ENCODE measurements at regions not wholly inside any gene's neighbourhood (a gene's known extent, or its start where the extent isn't known, plus 50 kb on each side); places are given as distances from the start of the nearest gene placed in this dataset.
"Not testable (repeated sequence)": the region's sequence is repeated elsewhere in the genome, so short reads cannot be mapped to it uniquely, and the experiment has no call there.

GRCh38 chr4:124139044-124139443 is 573.5 kb downstream of the ANKRD50 start:
- DNase-seq: no peak

DNA sequence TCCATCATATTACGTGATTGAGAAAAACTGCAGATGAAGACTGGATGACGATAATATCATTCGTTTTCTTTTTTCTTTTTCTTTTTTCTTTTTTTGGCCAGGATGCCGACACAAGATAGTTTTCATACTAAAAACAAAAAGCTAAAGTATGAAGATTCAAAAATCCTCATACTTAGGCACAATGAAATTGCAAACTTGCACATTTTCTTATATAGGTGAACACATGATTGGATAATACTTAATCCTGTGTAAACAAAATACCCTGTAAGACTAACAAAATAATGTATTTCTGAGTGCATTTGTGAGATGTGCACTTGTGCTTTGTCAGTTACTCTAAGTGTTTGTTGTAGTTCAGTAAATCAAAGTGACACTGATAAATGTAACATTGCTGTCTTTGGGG is 568.9 kb downstream of the ANKRD50 start:
- no peak for DNase-seq

DNA sequence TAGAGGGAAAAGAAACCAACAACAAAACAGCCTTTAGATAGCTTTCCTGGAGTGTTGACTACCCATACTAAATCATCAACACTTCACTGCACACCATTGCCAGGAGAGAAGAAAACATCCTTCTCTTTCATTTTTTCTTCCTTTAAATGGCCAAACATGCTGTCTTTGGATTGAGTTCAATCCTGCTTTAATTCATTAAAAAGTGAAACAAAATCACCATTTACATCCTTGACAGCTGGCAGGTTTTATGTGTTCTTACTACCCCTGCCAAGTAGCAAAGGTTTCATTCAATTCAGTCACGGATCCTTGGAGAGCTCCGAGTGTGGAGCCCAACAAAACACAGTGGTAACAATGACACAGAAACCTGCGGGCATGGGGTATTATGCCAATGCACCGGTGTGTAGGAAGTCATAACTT is 568.3 kb downstream of the ANKRD50 start:
- DNase-seq: no peak

DNA sequence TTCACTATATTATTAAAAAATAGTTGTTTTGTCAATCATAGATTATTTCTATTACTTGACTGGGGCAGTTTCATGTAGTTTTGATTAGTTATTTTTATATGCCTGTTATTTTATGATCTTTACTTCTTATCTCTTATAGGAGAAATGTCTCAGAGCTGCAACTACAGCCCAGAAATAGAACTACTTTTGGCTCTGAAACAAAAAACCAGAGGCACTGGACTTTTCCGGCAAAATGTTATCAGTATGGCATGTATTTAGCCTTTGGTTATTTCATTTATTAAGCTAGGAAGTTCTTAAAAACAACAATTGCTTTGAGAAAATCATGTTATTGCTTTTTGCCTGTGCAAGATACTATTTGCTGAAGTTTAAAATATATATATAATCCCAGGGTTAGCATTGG is 566.5 kb downstream of the ANKRD50 start:
- DNase-seq: no peak

- no peak for DNase-seq
Measured at GRCh38 chr4:124151031-124151430, 561.5 kb downstream of the ANKRD50 start.

DNA sequence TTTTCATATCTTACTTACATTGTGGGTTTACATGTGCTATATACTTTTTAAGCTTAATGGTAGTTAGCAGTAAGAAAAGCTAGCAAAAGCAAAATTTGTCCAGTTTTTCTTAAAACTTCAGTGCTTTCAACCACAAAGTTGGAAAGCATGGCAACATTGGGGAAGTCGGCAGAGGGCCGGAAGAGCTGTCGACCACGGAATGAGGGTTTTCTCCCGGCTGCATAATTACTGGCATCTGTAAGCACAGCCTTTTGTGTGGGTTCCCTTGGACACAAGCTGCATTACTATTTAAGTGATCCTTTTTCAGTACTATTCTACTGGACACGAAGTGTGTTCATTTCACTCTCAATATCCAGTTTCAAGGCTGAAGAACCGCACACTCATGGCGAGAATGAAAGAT is 560.4 kb downstream of the ANKRD50 start:
- DNase-seq: no peak

DNA sequence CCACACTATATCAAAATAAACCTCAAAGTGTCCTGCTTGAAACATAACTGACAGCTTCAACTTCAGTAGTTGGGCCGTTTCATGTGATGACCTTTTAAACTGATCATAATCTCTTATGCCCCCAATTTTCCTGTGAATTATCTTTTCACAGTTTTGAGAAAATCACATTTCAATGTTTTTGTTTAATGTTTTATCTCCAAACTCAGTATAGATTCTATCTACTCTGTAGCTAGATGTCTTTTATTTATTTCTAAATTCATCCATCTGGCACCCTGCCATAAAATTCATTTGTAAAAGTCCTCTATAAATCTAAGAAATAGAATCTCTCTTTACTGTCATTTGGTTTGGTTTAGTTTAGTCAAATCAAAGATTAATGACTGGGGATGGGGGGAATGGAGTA is 557.3 kb downstream of the ANKRD50 start:
- DNase-seq: no peak

GRCh38 chr4:124157396-124158083 is 555.0 kb downstream of the ANKRD50 start:
- no peak for DNase-seq

DNA sequence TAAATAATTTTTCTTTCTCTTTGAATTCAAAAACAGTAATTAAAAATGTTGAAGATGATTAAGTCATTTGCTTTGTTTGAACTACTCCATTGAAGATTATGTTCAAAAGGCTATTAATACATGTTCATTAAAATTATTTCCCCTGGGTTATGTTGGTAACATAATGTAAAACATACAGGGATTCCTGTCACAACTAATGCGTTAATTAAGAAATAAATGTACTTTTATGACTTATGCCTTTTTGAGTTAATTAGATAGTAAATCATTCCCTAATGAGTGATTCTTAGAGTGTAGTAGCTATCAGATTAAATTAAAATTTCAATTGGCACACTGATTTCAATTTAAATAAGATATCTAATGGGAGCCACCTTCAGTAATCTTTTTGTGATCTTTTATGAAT is 549.1 kb downstream of the ANKRD50 start:
- DNase-seq: no peak

GRCh38 chr4:124167602-124168001 is 544.9 kb downstream of the ANKRD50 start:
- DNase-seq: no peak

GRCh38 chr4:124169524-124169923 is 543.0 kb downstream of the ANKRD50 start:
- DNase-seq: not testable (repeated sequence)

GRCh38 chr4:124173912-124174311 is 538.6 kb downstream of the ANKRD50 start:
- no peak for DNase-seq

- DNase-seq: no peak
Measured at GRCh38 chr4:124177647-124178425, 534.7 kb downstream of the ANKRD50 start.

DNA sequence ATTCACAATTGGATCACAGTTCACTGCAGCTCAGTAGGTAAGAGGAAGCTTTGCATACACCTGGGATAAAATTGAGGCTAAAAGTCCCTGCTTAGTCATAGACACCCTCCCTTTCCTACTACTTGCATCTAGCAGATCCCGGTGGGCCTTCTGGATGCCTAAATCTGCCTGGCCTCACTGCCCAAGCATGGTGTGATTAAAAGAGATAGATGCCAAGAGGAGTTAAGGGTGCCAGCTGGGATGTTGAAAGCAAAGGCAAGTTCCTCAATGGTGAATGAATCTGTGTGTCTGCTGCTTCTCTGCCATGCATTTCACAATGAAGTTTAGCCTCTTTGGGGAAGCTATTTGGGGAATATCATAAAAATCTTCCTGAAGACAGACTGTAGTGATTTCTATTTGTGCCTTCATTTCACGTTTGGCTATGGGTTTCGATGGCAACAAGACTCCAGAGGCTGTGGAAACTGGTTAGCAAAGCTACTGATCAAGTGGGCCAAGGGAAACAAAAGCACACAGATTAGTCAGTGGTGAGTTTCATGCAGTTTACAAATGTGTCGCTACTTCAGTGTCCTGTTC is 534.0 kb downstream of the ANKRD50 start:
- no peak for DNase-seq

DNA sequence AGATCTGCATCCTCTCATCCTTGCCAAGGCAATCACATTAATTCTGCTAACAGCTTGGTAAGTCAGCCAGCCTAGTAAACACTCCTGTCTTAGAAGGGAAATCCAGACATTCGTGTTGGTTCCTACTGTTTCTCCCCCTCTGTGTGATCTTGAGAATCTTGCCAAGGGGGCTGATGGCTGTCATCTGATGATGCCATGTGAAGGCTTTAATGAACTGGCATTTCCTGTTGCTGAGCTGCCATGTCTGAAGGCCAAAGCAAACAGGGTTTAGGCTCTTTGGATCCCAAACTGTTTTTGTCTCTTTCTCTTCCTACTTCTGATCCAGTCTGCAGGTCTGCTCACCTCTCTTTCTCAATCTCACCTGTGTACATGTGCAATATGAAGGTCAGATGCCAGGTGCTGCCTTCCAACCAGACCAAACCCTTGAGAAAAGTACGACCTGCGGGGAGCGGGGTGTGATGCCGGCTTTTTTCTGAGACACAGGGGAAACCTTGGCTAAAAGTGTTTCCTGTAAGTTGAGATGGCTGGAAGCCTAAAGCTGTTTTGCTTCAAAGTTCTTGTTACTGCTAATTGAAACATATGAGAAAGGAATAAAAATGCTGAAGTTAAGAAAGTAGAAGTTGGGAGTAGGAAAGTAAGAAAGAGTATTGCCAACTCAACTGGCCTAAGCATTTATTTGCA is 532.9 kb downstream of the ANKRD50 start:
- DNase-seq: no peak

- no peak for DNase-seq
Measured at GRCh38 chr4:124181039-124181438, 531.5 kb downstream of the ANKRD50 start.

GRCh38 chr4:124183231-124183630 is 529.3 kb downstream of the ANKRD50 start:
- no peak for DNase-seq

GRCh38 chr4:124183926-124184325 is 528.6 kb downstream of the ANKRD50 start:
- DNase-seq: no peak

DNA sequence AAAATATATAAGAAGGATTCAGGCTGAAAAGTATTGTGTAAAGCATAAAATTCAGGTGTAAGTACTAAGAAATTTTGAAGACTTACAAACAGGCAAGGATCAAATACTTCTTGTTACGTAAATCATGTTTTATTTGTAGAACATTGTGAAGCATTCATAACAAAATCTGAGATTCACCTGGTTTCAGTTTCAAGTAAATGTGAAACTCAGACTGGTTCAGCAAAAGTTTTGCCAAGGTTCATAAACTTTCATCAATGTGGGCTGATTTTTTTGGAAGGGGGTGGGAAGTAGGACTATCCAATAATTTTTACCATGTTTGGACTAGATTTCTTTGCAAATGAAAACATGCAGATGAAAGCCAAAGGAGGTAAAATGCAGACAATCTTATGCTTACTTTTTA is 527.7 kb downstream of the ANKRD50 start:
- no peak for DNase-seq

DNA sequence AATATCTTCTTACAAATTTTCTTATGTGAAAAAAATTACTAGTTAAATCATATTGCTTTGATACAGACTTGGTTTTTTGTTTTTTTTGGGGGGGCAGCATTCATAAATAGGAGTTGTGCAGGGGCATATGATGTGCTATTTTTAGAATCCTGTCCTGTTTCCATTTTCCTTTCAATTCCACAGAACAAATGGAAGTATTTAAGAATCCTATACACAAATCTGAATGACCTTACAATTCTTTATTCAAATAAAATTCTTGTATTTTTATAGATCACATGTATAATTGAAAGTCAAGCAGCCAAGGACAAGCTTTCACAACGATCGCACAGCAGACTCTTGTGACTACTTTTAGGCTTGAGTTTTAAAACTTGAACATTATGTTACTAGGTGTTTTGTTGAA is 523.9 kb downstream of the ANKRD50 start:
- DNase-seq: no peak

GRCh38 chr4:124189545-124189944 is 523.0 kb downstream of the ANKRD50 start:
- no peak for DNase-seq

GRCh38 chr4:124191329-124191728 is 521.2 kb downstream of the ANKRD50 start:
- DNase-seq: no peak

DNA sequence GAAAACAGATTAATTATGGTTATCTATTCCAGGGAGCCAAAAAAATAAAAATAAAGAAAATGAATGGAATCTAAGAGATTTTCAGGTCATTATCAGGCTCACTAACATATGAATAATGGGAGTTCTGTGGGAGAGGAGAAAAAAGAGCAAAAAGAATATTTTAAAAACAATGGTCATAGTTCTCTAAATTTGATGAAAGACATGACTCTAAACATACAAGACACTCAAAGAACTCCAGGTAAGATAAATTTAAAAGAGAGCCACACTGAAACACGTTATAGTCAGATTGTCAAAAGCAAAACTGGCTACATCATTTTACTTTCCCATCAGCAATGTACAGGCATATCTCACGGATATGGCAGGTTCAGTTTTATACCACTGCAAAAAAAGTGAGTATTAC is 520.0 kb downstream of the ANKRD50 start:
- DNase-seq: no peak

- DNase-seq: no peak
Measured at GRCh38 chr4:124199185-124199584, 513.3 kb downstream of the ANKRD50 start.
